GM12875 (cell line): ENCODE measurements at regions not wholly inside any gene's neighbourhood (a gene's known extent, or its start where the extent isn't known, plus 50 kb on each side); places are given as distances from the start of the nearest gene placed in this dataset.

ENCODE experiments used
- H3K4me3 ChIP-seq: one replicate; pipeline ENCODE4 v1.5.1; 2011; ENCODE audit warnings: low read depth, low read length, control low read depth
- CTCF ChIP-seq: IDR thresholded peaks from 2 replicates; pipeline ENCODE4 v1.5.1; 2011; ENCODE audit warnings: low read depth, mild to moderate bottlenecking, control low read depth, inconsistent platforms, low read length, moderate library complexity, borderline replicate concordance; ENCODE audit not compliant: insufficient read depth

- H3K4me3 ChIP-seq: no peak overlapping the region
- TF ChIP-seq CTCF: no peak
Observed at GRCh38 chr6:148138573-148138972, 204.1 kb upstream of the SASH1 start.

DNA sequence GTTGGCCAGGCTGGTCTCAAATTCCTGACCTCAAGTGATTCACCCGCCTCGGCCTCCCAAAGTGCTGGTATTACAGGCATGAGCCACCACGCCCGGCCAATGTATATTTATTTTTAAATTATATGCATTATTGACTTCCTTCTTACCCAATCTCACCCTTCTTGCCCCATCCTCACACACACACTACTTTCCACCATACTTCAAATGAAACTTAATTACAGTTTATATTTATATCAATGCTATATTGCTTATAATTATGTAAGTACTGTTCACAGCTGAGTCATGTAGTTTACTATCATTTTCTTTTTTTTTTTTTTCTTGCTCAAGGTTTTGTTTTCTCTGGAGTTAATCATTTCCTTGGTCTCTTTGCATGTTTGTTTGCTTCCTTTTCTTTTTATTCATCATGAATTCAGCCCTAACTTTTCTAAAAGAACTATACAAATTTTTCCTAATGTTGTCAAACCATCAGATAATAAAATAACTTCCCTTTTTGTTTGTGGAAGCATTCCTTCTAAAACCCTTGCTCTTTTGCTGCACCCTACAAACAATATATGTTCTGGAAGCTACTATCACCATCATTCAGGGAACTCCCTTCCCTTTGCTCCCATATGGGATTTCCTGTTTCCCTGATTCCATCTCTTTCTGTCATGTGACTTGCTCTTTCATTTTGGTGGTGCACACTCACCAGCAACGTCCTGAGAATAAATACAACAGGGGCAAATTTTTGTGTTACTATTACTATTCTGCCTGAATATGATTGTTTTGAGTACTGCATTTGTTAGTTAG is 201.7 kb upstream of the SASH1 start:
- no peak for TF ChIP-seq CTCF
- no peak overlapping the region for H3K4me3 ChIP-seq

- no peak for TF ChIP-seq CTCF
- no peak overlapping the region for H3K4me3 ChIP-seq
Observed at GRCh38 chr6:148142821-148143220, 199.8 kb upstream of the SASH1 start.

DNA sequence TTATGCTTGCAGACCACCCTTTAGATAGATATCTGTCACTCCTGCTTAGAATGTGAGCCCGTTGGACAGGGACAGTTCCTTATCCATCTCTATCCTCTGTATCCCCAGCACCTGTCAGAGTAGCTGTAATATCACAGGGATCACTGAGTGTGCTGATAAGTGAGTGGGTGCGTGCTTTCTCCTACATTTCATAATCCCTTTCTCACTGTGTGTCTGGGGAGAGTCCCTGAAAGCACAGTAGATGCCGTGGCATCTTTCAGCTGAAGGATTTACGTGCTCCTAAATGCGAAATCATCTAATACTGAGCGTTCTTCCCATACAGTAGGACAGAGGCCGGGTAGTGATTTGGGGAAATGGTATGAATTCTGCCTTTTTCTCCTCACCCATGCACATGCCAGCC is 198.9 kb upstream of the SASH1 start:
- H3K4me3 ChIP-seq: no peak overlapping the region
- no peak for TF ChIP-seq CTCF

DNA sequence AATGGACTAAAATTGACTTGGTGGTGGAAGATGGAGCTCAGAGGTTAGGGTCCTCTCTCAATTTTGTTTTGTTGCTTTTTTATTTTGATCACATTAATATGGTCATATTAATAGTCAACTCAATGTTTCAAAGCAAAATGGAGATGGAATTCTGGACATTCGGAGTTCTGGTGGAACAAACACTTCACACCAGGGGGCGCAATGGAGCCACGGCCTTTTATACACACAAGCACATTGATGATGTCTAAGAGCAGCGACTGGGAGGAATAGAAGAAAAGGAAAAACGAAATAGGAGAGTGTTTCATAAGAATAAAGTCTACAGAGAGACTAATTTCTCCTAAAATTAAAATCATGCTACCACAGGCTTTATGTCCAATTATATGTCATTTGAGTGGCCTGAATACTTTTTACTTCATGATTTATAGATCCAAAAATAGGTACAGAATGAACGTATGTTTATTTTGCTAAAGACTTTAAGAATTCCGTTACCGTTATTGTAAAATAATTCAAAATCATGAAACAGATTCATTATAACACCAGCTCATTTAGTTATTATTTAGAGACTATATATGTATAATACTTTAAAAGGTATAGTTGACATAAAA is 197.6 kb upstream of the SASH1 start:
- TF ChIP-seq CTCF: peak; percentile 70
- H3K4me3 ChIP-seq: no peak overlapping the region

GRCh38 chr6:148146717-148147462 is 195.7 kb upstream of the SASH1 start:
- no peak overlapping the region for H3K4me3 ChIP-seq
- TF ChIP-seq CTCF: no peak
